Colonic mucosa (tissue), 4 donors: ENCODE measurements at regions not wholly inside any gene's neighbourhood (a gene's known extent, or its start where the extent isn't known, plus 50 kb on each side); places are given as distances from the start of the nearest gene placed in this dataset.

Source experiments
- DNase-seq: peaks from one replicate; pipeline ENCODE4 v3.0.0-alpha.2; 2020
- H3K27ac ChIP-seq: fragments of 200-600 bp; one replicate; pipeline ENCODE4 v1.8.0; 2021
- H3K27me3 ChIP-seq: fragments of 200-600 bp; one replicate; pipeline ENCODE4 v1.8.0; 2021
- H3K36me3 ChIP-seq: fragments of 200-600 bp; one replicate; pipeline ENCODE4 v1.8.0; 2021
- H3K4me1 ChIP-seq: fragments of 200-600 bp; one replicate; pipeline ENCODE4 v1.8.0; 2021; ENCODE audit warnings: mild to moderate bottlenecking
- H3K4me3 ChIP-seq: fragments of 200-600 bp; one replicate; pipeline ENCODE4 v1.8.0; 2021
- H3K9ac ChIP-seq, 2 donors: one replicate each; pipeline ENCODE4 v1.7.0; 2013; ENCODE audit warnings: control low read depth in 2 of 2, low read depth in 2 of 2, low read length in 2 of 2
- H3K9me3 ChIP-seq: fragments of 200-600 bp; one replicate; pipeline ENCODE4 v1.8.0; 2021
- intact Hi-C: fragments of 100-400 bp; cut with DNase I; formaldehyde crosslinking; loops from one replicate; pipeline ENCODE4 v1.14.1; 2022
- TF ChIP-seq, protein P1 (sequence below): fragments of 200-600 bp; IDR thresholded peaks from one replicate; pipeline ENCODE4 v1.8.0; 2022; ENCODE audit warnings: antibody characterized with exemption, mild to moderate bottlenecking
- donor health status: healthy.
- donor health status: DM: no; HTN: no; CAD: no.
- donor health status: DM: no; HTN: no; CAD: no.

DNA sequence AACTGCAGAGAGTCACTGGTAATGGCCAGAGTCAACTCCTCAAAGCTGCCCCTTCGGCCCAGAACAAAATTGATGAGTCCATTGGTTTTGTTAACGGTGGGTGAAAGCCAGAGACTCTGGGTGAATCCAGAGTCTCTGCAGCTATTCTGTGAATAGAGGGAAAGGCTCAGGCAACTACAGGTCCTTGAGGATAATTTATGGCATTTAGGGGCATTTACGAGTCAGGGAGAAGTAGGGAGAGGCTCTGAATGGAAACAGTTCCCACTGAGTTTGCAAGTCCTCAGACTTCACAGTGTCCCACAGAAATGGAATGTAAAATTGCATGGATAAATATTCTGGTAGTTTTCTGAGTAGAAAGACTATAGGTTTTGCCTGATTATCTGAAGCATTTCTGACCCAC is 257.8 kb downstream of the SEC61B start:
- Histone ChIP-seq H3K9ac (no peak overlapping the region), H3K9me3 (no peaks in the 10 kb centered on the region), H3K27ac (no peak overlapping the region), H3K36me3 (no peaks in the 10 kb centered on the region), H3K27me3 (no peaks in the 10 kb centered on the region), H3K4me3 (no peak overlapping the region), H3K4me1 (no peaks in the 10 kb centered on the region)
- DNase-seq, result no peak
- intact Hi-C loops, result no loop called here
- TF ChIP-seq, protein P1, sequence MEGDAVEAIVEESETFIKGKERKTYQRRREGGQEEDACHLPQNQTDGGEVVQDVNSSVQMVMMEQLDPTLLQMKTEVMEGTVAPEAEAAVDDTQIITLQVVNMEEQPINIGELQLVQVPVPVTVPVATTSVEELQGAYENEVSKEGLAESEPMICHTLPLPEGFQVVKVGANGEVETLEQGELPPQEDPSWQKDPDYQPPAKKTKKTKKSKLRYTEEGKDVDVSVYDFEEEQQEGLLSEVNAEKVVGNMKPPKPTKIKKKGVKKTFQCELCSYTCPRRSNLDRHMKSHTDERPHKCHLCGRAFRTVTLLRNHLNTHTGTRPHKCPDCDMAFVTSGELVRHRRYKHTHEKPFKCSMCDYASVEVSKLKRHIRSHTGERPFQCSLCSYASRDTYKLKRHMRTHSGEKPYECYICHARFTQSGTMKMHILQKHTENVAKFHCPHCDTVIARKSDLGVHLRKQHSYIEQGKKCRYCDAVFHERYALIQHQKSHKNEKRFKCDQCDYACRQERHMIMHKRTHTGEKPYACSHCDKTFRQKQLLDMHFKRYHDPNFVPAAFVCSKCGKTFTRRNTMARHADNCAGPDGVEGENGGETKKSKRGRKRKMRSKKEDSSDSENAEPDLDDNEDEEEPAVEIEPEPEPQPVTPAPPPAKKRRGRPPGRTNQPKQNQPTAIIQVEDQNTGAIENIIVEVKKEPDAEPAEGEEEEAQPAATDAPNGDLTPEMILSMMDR, result no peak

DNA sequence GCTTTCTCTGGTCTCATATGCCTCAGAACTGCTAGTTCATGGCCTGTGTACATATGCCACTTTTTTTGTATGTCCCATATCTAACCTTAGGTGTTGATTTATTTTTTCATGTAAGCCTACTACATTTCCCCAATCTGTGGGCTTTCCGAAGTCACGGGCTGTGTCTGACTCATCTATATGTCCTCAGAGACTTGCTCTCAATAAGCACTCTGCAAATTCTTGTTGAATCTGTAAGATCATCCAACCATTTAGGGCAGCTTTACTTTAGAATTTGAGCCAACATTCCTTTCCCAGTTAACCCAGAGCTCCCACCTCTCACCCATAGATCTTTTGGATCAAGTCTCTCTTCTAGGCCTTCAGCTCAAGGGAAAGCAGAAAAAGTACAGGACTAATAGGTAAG is 263.4 kb downstream of the SEC61B start:
- H3K4me1 ChIP-seq, result no peaks in the 10 kb centered on the region

DNA sequence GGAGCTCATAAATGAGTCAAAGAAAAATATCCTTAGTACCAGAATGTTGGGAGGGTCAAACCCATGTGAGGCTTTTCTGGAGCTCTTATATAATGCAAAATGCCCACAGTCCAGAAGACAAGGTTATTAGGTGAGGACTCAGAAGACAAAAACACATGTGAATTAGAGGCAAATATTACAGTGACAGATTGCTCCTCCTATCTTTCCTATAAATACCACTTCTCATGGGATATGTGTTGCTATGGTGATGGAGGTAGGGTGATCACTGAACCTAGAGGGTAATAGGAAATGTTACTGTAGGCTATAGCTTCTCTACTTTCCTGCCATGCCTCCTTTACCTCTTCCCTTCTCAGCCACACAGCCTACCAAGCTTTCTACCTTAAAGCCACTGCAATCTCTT is 264.6 kb downstream of the SEC61B start:
- TF ChIP-seq, protein P1, result no peak
- H3K9ac ChIP-seq, result no peak overlapping the region
- H3K36me3 ChIP-seq, result no peaks in the 10 kb centered on the region
- DNase-seq, result no peak
- no peaks in the 10 kb centered on the region for H3K9me3 ChIP-seq
- H3K4me3 ChIP-seq, result no peak overlapping the region
- intact Hi-C loops, result no loop called here
- H3K4me1 ChIP-seq, result no peaks in the 10 kb centered on the region
- no peak overlapping the region for H3K27ac ChIP-seq
- no peaks in the 10 kb centered on the region for H3K27me3 ChIP-seq

More for the DNA sequence above, 263.4 kb downstream of the SEC61B start:
- no peaks in the 10 kb centered on the region for H3K36me3 ChIP-seq
- TF ChIP-seq, protein P1, result no peak
- no peak overlapping the region for H3K9ac ChIP-seq
- intact Hi-C loops, result no loop called here
- no peaks in the 10 kb centered on the region for H3K9me3 ChIP-seq
- H3K4me3 ChIP-seq, result no peak overlapping the region
- no peak for DNase-seq
- H3K27me3 ChIP-seq, result no peaks in the 10 kb centered on the region
- no peak overlapping the region for H3K27ac ChIP-seq

DNA sequence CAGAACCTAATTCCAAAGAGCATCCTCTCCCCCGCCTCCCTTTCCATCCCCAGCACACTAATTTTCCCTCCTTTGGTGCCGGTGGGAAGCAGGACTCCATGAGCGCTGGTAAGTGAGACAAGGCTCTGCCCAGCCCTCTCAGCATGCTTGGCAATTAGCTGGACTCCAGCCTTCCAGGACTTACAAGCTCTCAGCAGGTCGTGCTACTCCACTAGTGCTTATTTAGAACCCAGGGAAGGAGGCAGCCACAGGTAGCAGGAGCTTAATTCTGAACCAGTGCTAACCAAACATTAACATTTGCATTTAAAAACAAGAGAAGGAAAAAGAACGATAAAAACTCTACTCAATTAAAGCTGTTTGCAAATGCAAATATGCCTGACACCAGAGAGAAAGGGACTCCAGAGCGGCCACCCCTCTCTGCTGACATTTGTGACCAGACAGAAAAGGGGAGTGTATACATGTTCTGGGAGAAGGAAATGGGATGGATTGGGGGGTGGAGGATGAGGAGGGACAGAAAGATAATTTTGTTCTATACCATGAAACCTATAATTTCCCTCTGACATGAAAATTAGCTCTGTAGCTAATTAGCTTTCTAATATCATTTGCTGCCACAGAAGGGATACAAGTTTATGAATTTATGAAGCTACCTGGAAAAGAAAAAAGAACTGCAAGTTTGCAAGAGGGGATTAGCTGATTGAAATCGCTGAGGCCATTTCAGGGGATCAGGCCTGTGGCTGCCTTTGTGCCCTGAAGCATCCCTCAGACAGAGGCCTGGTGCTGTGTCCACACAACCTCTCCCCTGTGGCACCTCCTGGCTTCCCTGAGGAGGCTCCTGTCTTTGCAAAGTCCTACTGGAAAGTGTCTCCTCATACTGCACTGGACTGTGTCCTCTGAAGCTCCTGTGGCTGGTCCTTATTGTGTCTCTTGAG is 266.3 kb downstream of the SEC61B start:
- Histone ChIP-seq H3K9ac (no peak overlapping the region), H3K27ac (no peak overlapping the region), H3K4me1 (no peaks in the 10 kb centered on the region), H3K36me3 (no peaks in the 10 kb centered on the region), H3K4me3 (no peak overlapping the region), H3K9me3 (no peaks in the 10 kb centered on the region), H3K27me3 (no peaks in the 10 kb centered on the region)
- TF ChIP-seq, protein P1, result no peak
- no peak for DNase-seq
- intact Hi-C loops, result no loop called here

DNA sequence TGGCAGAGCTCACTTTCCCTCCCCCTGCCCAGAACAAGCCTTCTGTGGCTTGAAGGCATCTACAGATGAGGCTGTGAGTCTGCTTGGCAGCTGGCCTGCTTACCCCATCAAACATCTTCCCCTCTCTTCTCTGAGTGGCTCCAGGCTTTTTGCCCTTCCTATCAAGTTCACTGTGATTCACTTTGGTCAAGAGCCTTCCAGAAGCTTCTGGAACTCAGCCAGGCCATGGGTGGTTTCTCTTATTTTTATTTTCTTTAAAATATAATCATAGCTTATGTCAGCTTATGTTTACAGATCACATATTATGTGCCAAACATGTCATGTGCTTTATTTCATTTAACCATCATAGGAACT is 267.0 kb downstream of the SEC61B start:
- TF ChIP-seq, protein P1, result no peak
- no peaks in the 10 kb centered on the region for H3K27me3 ChIP-seq
- no peak for DNase-seq
- H3K9me3 ChIP-seq, result no peaks in the 10 kb centered on the region
- H3K36me3 ChIP-seq, result no peaks in the 10 kb centered on the region
- no peaks in the 10 kb centered on the region for H3K4me1 ChIP-seq
- no peak overlapping the region for H3K27ac ChIP-seq
- intact Hi-C loops, result no loop called here
- no peak overlapping the region for H3K4me3 ChIP-seq
- no peak overlapping the region for H3K9ac ChIP-seq
